ENCODE measurements at regions not wholly inside any gene's neighbourhood (a gene's known extent, or its start where the extent isn't known, plus 50 kb on each side); places are given as distances from the start of the nearest gene placed in this dataset.

DNA sequence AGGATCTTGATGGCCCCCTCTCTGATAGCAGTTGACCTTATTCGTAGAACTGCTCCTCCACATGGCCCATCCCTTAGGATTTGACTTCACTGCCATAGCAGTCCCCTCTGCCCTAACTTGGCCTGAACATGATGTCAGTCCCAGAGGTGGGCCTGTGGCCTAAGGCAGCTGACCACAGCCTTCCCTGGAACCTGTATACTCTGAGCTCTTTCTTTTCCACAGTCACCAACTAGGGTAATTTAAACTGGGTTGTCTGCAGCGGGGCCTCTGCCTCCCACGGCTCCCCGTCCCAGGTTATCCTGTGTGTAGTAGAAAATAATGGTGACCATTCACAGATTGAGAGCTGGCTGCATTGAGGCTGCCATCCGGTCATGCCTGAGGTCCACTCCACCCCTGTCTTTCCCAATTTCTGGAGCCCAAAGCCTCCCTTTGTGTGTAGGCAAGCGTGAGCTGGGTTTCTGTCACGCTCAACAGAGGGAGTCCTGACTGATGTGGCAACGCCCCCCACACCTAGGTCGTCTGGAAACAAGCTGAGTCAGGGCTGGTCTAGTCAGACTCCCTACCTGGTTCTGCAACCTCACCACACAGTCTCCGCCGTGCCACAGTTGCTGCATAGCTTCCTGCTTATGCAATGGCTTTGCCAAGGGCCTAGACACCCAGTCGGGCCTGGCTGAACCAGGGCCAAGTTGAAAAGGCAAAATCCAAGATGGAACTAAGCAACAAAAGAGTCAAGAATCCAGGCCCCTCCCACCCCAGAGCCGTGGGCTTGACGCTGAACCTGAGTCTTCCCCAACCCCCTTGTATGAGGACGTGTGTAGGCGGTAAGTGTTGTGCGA is 284.5 kb downstream of the XXYLT1 start:
- no peak for ATAC-seq
- Histone ChIP-seq H3K9me3 (peaks cover 0 to 12% (median 0%) of the 10 kb centered on the region in 11 donors), H3K4me1 (peaks cover 0 to 26% (median 13%) of the 10 kb centered on the region in 9 donors), H3K36me3 (no peaks in the 10 kb centered on the region), H3K4me3 (no peak overlapping the region), H3K27ac (no peak overlapping the region), H3K27me3 (no peaks in the 10 kb centered on the region)
- no peak for DNase-seq
- WGBS, 2 donors: 84 to 86% methylated on average over 17 of the region's 17 CpGs
- TF ChIP-seq, protein P1, sequence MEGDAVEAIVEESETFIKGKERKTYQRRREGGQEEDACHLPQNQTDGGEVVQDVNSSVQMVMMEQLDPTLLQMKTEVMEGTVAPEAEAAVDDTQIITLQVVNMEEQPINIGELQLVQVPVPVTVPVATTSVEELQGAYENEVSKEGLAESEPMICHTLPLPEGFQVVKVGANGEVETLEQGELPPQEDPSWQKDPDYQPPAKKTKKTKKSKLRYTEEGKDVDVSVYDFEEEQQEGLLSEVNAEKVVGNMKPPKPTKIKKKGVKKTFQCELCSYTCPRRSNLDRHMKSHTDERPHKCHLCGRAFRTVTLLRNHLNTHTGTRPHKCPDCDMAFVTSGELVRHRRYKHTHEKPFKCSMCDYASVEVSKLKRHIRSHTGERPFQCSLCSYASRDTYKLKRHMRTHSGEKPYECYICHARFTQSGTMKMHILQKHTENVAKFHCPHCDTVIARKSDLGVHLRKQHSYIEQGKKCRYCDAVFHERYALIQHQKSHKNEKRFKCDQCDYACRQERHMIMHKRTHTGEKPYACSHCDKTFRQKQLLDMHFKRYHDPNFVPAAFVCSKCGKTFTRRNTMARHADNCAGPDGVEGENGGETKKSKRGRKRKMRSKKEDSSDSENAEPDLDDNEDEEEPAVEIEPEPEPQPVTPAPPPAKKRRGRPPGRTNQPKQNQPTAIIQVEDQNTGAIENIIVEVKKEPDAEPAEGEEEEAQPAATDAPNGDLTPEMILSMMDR (IDR thresholded peaks at IDR 0.05): no peak
- intact Hi-C loops (cut with DNase I): loop anchor here in 5 of 10 donors (10.0 kb wide), 1 partner anchor 302 kb away; the partner anchor contains the start of gene FAM43A (in 5 of the 5)

DNA sequence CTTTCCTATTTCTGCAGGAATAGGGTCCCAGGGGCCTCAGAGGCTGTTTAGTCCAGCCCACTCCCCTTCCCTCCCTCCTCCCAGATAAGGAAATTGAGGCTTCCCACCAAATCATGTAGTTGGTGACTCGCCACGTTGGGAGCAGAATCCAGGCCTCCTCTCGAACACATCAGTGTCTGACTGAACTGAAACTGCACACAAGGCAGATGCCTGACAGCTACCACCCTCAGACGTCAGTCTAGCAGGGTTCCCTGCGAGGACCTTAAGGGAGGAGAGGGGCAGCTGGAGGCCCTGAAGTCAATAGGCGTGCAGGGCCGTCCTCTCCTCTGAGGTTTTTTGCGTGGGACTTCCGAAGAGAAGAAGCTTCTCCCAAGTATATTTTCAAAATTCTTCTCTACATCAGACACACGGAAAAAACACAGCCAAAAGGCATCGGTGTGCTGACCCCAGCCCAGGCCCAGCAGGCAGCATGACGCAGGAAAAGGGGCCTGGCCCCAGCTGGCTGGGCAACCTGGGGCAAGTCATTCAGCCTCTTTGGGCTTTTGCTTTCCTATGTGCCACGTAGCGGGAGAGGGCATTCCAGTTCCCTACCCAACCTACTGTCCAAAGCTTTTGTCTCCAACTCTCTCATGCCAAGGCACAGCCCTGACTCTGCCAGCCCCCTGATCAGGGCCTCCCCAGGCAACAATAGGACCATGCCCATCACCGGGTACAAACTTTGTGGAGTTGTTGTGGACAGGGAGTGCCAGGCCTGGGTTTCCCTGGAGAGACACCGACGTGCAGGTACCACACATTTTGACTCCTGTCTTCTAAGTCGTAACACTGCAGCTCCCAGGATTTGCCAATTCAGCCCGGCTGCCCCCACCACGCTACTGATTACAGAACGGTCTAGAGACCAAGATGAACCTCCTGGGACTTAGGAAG is 283.1 kb downstream of the XXYLT1 start:
- no peak for DNase-seq
- intact Hi-C loops (cut with DNase I): loop anchor here in 5 of 10 donors (10.0 kb wide), 1 partner anchor 303 kb away; the partner anchor contains the start of gene FAM43A (in 5 of the 5)
- H3K9me3 ChIP-seq: peaks cover 0 to under 1% (median 0%) of the 10 kb centered on the region in 11 donors
- WGBS, 2 donors: 77 to 90% methylated on average over 21 of the region's 21 CpGs
- no peak for ATAC-seq
- no peak overlapping the region for H3K27ac ChIP-seq
- TF ChIP-seq, protein P1 (IDR thresholded peaks at IDR 0.05): no peak
- H3K4me1 ChIP-seq: peaks cover 0 to 26% (median 13%) of the 10 kb centered on the region in 9 donors
- H3K27me3 ChIP-seq: no peaks in the 10 kb centered on the region
- H3K4me3 ChIP-seq: no peak overlapping the region
- no peaks in the 10 kb centered on the region for H3K36me3 ChIP-seq

DNA sequence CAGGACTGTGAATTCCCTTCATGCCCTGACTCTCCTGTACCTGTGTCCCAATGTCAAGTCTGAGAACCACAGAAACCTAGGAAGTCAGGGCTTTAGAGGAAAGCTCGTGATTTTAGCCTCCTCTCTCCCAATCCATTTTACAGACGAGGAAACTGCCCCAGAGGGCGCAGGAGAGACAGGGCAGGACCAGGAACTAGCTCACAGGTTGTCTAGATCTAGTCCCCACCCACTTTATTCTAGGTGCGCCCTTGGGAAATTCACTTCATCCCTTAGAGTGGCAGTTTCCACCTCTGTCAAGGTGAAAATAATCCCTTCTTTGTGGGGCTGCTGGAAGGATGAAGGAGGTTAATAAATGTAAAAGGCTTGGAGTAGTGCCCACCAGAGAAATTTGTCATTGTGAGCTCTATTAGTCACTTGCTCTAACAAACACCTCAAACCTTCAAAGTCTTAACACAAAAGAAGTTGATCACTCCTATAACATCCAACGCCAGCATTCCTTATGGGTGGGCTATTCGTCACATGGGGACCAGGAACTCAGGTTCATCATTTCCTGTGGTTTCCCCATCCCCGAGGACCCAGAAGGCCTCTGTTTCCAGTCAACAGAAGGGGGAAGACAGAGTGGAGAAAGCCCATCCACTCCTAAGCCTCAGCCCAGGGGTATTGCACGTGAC is 282.3 kb downstream of the XXYLT1 start:
- no peak overlapping the region for H3K27ac ChIP-seq
- H3K4me1 ChIP-seq: peaks cover 0 to 26% (median 13%) of the 10 kb centered on the region in 9 donors
- H3K36me3 ChIP-seq: no peaks in the 10 kb centered on the region
- no peaks in the 10 kb centered on the region for H3K27me3 ChIP-seq
- 92 to 94% methylated on average over 8 of the region's 8 CpGs for WGBS, 2 donors
- intact Hi-C loops (cut with DNase I): loop anchor here in 5 of 10 donors (10.0 kb wide), 1 partner anchor 304 kb away; the partner anchor contains the start of gene FAM43A (in 5 of the 5)
- H3K4me3 ChIP-seq: no peak overlapping the region
- ATAC-seq (no peak), DNase-seq (no peak)
- TF ChIP-seq, protein P1 (IDR thresholded peaks at IDR 0.05): no peak
- no peaks in the 10 kb centered on the region for H3K9me3 ChIP-seq

All from heart right ventricle (tissue), 16 donors.